B cell (primary cell): ENCODE measurements at regions not wholly inside any gene's neighbourhood (a gene's known extent, or its start where the extent isn't known, plus 50 kb on each side); places are given as distances from the start of the nearest gene placed in this dataset.

Experiments
- ATAC-seq: fragments of 200-7000 bp; cut with Tn5 transposase; one replicate; pipeline ENCODE4 v1.10.0; 2021; ENCODE audit warnings: low read depth, mild to moderate bottlenecking, moderate number of reproducible peaks, moderate library complexity
- CTCF ChIA-PET: fragments of 350-600 bp; sonication (Branson Sonifier 250); formaldehyde crosslinking; loops from one replicate; lab custom pipeline; 2021; ENCODE audit warnings: antibody characterized with exemption, inconsistent platforms; lab: Charles Lee
- POLR2A ChIA-PET: fragments of 350-600 bp; sonication (Branson Sonifier 250); formaldehyde crosslinking; loops from one replicate; lab custom pipeline; 2021; ENCODE audit warnings: antibody characterized with exemption; lab: Charles Lee
- DNase-seq: peaks from one replicate; pipeline ENCODE4 v3.0.0; 2013
- H2AFZ ChIP-seq: 2 replicates; pipeline ENCODE4 v1.6.1; 2012; ENCODE audit warnings: mild to moderate bottlenecking, low read depth, low read length; ENCODE audit not compliant: insufficient read depth, poor library complexity, severe bottlenecking
- H3K27ac ChIP-seq, 2 donors: 1 replicate in 1 of 2; 2 replicates in 1 of 2; pipeline ENCODE4 v1.5.1; 2012 to 2013; ENCODE audit warnings: low read length in 2 of 2, mild to moderate bottlenecking in 2 of 2, moderate library complexity in 1 of 2
- H3K27me3 ChIP-seq, 4 experiments: fragments of 200-600 bp in 1 of 4; sonication (generic) in 1 of 4; replicated peaks in 1 of 4; 1 replicate in 2 of 4; 2 replicates in 2 of 4; pipeline versions ENCODE4 v1.6.1 to v1.7.0; 2013 to 2016; ENCODE audit warnings: low read length in 3 of 4, mild to moderate bottlenecking in 2 of 4, mixed read lengths in 1 of 4, moderate library complexity in 1 of 4; ENCODE audit not compliant: insufficient read depth in 4 of 4, control insufficient read depth in 3 of 4; ENCODE audit errors: control extremely low read depth in 1 of 4
- H3K36me3 ChIP-seq, 2 experiments: replicated peaks in 1 of 2; 1 replicate in 1 of 2; 2 replicates in 1 of 2; pipeline versions ENCODE4 v1.6.1 to v1.7.1; 2013; ENCODE audit warnings: low read length in 1 of 2; ENCODE audit not compliant: insufficient read depth in 2 of 2, control insufficient read depth in 1 of 2; ENCODE audit errors: control extremely low read depth in 1 of 2, extremely low read depth in 1 of 2
- H3K4me1 ChIP-seq, 2 donors: fragments of 200-600 bp in 1 of 2; sonication (generic) in 1 of 2; 1 replicate in 1 of 2; 2 replicates in 1 of 2; pipeline versions ENCODE4 v1.5.1 to v1.6.1; 2013 to 2017; ENCODE audit warnings: low read length in 2 of 2; ENCODE audit not compliant: control insufficient read depth in 2 of 2, insufficient read depth in 2 of 2
- H3K4me2 ChIP-seq: replicated peaks from 2 replicates; pipeline ENCODE3; 2012; ENCODE audit warnings: mild to moderate bottlenecking, low read depth, low read length; ENCODE audit not compliant: poor library complexity, severe bottlenecking
- H3K4me3 ChIP-seq, 5 experiments: fragments of 200-600 bp in 1 of 5; sonication (generic) in 1 of 5; 1 replicate in 3 of 5; 2 replicates in 2 of 5; pipeline versions ENCODE4 v1.5.1 to v1.7.0; 2011 to 2016; ENCODE audit warnings: low read length in 4 of 5, mild to moderate bottlenecking in 4 of 5, low read depth in 2 of 5, control low read depth in 1 of 5, moderate library complexity in 1 of 5; ENCODE audit not compliant: insufficient read depth in 1 of 5; ENCODE audit errors: control extremely low read depth in 1 of 5, extremely low read depth in 1 of 5
- H3K79me2 ChIP-seq: fragments of 200-600 bp; sonication (generic); one replicate; pipeline ENCODE4 v1.6.0; 2016; ENCODE audit warnings: low read length; ENCODE audit not compliant: control insufficient read depth, insufficient read depth
- H3K9ac ChIP-seq: fragments of 200-600 bp; sonication (generic); 2 replicates; pipeline ENCODE4 v1.6.1; 2017; ENCODE audit warnings: mild to moderate bottlenecking, low read length, moderate library complexity
- H3K9me3 ChIP-seq, 3 donors: one replicate each; pipeline versions ENCODE4 v1.6.1 to v1.7.1; 2013; ENCODE audit warnings: low read length in 2 of 3; ENCODE audit not compliant: control insufficient read depth in 2 of 3, insufficient read depth in 1 of 3; ENCODE audit errors: control extremely low read depth in 1 of 3
- H4K20me1 ChIP-seq: 2 replicates; pipeline ENCODE4 v1.6.0; 2012; ENCODE audit warnings: mild to moderate bottlenecking, low read length; ENCODE audit not compliant: insufficient read depth, control insufficient read depth, poor library complexity, severe bottlenecking
- H3K27ac Mint-ChIP-seq: one replicate; pipeline ENCODE4 v1.8.0; 2021; ENCODE audit warnings: mixed read lengths
- H3K27me3 Mint-ChIP-seq: one replicate; pipeline ENCODE4 v1.8.0; 2021; ENCODE audit warnings: mixed read lengths
- H3K4me1 Mint-ChIP-seq: one replicate; pipeline ENCODE4 v1.8.0; 2021; ENCODE audit warnings: mixed read lengths
- H3K4me3 Mint-ChIP-seq: one replicate; pipeline ENCODE4 v1.8.0; 2021; ENCODE audit warnings: mixed read lengths
- H3K9me3 Mint-ChIP-seq: one replicate; pipeline ENCODE4 v1.8.0; 2022; ENCODE audit warnings: mixed read lengths; ENCODE audit not compliant: insufficient read depth
- CTCF ChIP-seq: fragments of 200-600 bp; IDR thresholded peaks from one replicate; pipeline ENCODE4 v1.8.0; 2022; ENCODE audit warnings: antibody characterized with exemption, mild to moderate bottlenecking
- EZH2 ChIP-seq: IDR thresholded peaks from 2 replicates; pipeline ENCODE4 v1.6.1; 2012; ENCODE audit warnings: borderline replicate concordance, low read depth, mild to moderate bottlenecking, moderate library complexity, low read length; ENCODE audit not compliant: insufficient read depth, poor library complexity, severe bottlenecking
- WGBS: methylation state at CpG from one replicate; pipeline ENCODE4 v1.1.5; 2013; ENCODE audit warnings: missing lambda C conversion rate; ENCODE audit not compliant: insufficient coverage; 5-methylcytosine and 5-hydroxymethylcytosine counted together
- intact Hi-C: fragments of 100-400 bp; cut with micrococcal nuclease; formaldehyde crosslinking; loops from one replicate; pipeline ENCODE4 v1.10.0; 2022

- Mint-ChIP-seq H3K9me3 (peaks cover 3% of the 10 kb centered on the region), H3K27me3 (peaks cover 5% of the 10 kb centered on the region), H3K4me3 (no peak overlapping the region), H3K27ac (no peak overlapping the region), H3K4me1 (no peaks in the 10 kb centered on the region)
- H4K20me1 ChIP-seq, result no peaks in the 10 kb centered on the region
- H3K9me3 ChIP-seq, result no peaks in the 10 kb centered on the region
- no peaks in the 10 kb centered on the region for H3K4me1 ChIP-seq
- no peak overlapping the region for H3K4me2 ChIP-seq
- DNase-seq, result no peak
- CTCF ChIA-PET, result no interaction called here
- H3K4me3 ChIP-seq, result no peak overlapping the region
- H3K9ac ChIP-seq, result no peak overlapping the region
- H3K79me2 ChIP-seq, result no peaks in the 10 kb centered on the region
- no peak for ATAC-seq
- no peak for TF ChIP-seq CTCF
- TF ChIP-seq EZH2, result no peak
- POLR2A ChIA-PET, result no interaction called here
- H3K27ac ChIP-seq, result no peak overlapping the region
- H2AFZ ChIP-seq, result no peak overlapping the region
- intact Hi-C loops, result no loop called here
- H3K27me3 ChIP-seq, result no peaks in the 10 kb centered on the region
- no CpG with 5 or more reads among the region's 2 CpGs for WGBS
- H3K36me3 ChIP-seq, result no peaks in the 10 kb centered on the region
Observed at GRCh38 chr6:18675881-18676280, 288.7 kb downstream of the RNF144B start.

GRCh38 chr6:18676548-18676947, 289.4 kb downstream of the RNF144B start:
- H3K36me3 ChIP-seq, result no peaks in the 10 kb centered on the region
- no peak overlapping the region for H3K27ac ChIP-seq
- 94% methylated on average over 2 of the region's 7 CpGs for WGBS
- Mint-ChIP-seq H3K4me1 (no peaks in the 10 kb centered on the region), H3K9me3 (peaks cover 3% of the 10 kb centered on the region), H3K27me3 (peaks cover 5% of the 10 kb centered on the region), H3K4me3 (no peak overlapping the region), H3K27ac (no peak overlapping the region)
- no peak overlapping the region for H3K4me3 ChIP-seq
- H3K79me2 ChIP-seq, result no peaks in the 10 kb centered on the region
- H3K4me1 ChIP-seq, result no peaks in the 10 kb centered on the region
- H4K20me1 ChIP-seq, result no peaks in the 10 kb centered on the region
- H3K4me2 ChIP-seq, result no peak overlapping the region
- ATAC-seq, result no peak
- no peak for DNase-seq
- ChIA-PET CTCF (no interaction called here), POLR2A (no interaction called here)
- no peaks in the 10 kb centered on the region for H3K27me3 ChIP-seq
- TF ChIP-seq CTCF (no peak), EZH2 (no peak)
- H2AFZ ChIP-seq, result no peak overlapping the region
- no peak overlapping the region for H3K9ac ChIP-seq
- no peaks in the 10 kb centered on the region for H3K9me3 ChIP-seq
- intact Hi-C loops, result no loop called here
